Esophagus muscularis mucosa (tissue), 4 donors: ENCODE measurements at regions not wholly inside any gene's neighbourhood (a gene's known extent, or its start where the extent isn't known, plus 50 kb on each side); places are given as distances from the start of the nearest gene placed in this dataset.
A peak's percentile ranks its signal among the peaks of the same experiment; 100 is the strongest.

Experiments used
- DNase-seq: peaks from one replicate; pipeline ENCODE4 v3.0.0-alpha.2; 2017; ENCODE audit errors: extremely low spot score
- H3K27ac ChIP-seq, 4 donors: fragments of 200-600 bp; sonication (generic); replicated peaks in 1 of 4; 1 replicate in 3 of 4; 2 replicates in 1 of 4; pipeline ENCODE4 v1.5.1; 2016 to 2019; ENCODE audit warnings: mild to moderate bottlenecking in 1 of 4
- H3K27me3 ChIP-seq, 4 donors: fragments of 200-600 bp; sonication (generic); one replicate each; pipeline versions ENCODE4 v1.5.1 to v1.6.0; 2016 to 2019
- H3K36me3 ChIP-seq, 4 donors: fragments of 200-600 bp; sonication (generic); one replicate each; pipeline ENCODE4 v1.5.1; 2016 to 2019
- H3K4me1 ChIP-seq, 4 donors: fragments of 200-600 bp; sonication (generic); one replicate each; pipeline ENCODE4 v1.5.1; 2016 to 2019
- H3K4me3 ChIP-seq, 4 donors: fragments of 200-600 bp; sonication (generic); 1 replicate in 2 of 4; 2 replicates in 2 of 4; pipeline ENCODE4 v1.5.1; 2016 to 2019; ENCODE audit warnings: mild to moderate bottlenecking in 4 of 4, moderate library complexity in 1 of 4
- H3K9me3 ChIP-seq, 4 donors: fragments of 200-600 bp; sonication (generic); 1 replicate in 3 of 4; 2 replicates in 1 of 4; pipeline ENCODE4 v1.5.1; 2016 to 2019
- CTCF ChIP-seq, 3 experiments: fragments of 200-600 bp in 2 of 3; fragments of 450-650 bp in 1 of 3; sonication (generic) in 2 of 3; IDR thresholded peaks; one replicate each; pipeline ENCODE4 v1.5.1; 2017 to 2019; ENCODE audit warnings: antibody characterized with exemption in 3 of 3, mild to moderate bottlenecking in 2 of 3, moderate library complexity in 1 of 3
- EP300 ChIP-seq: sonication (generic); formaldehyde crosslinking; IDR thresholded peaks from one replicate; pipeline ENCODE4 v1.6.1; 2017; ENCODE audit warnings: antibody characterized with exemption
- POLR2A ChIP-seq: fragments of 450-650 bp; IDR thresholded peaks from one replicate; pipeline ENCODE4 v1.6.1; 2017; ENCODE audit warnings: antibody characterized with exemption, moderate library complexity, mild to moderate bottlenecking, low read depth
- POLR2AphosphoS5 ChIP-seq, 2 donors: sonication (generic); formaldehyde crosslinking; IDR thresholded peaks; one replicate each; pipeline ENCODE4 v1.6.1; 2017; ENCODE audit warnings: antibody characterized with exemption in 2 of 2
- WGBS: methylation state at CpG from one replicate; pipeline ENCODE4 v1.1.5; 2018; 5-methylcytosine and 5-hydroxymethylcytosine counted together
- intact Hi-C: fragments of 100-400 bp; cut with DNase I; formaldehyde crosslinking; loops from one replicate; pipeline ENCODE4 v1.15.1; 2023

- peaks cover 0 to 8% (median 2%) of the 10 kb centered on the region in 4 donors for H3K9me3 ChIP-seq
- WGBS: 92% methylated on average over 2 of the region's 2 CpGs
- no peak overlapping the region for H3K4me3 ChIP-seq
- intact Hi-C loops: no loop called here
- no peaks in the 10 kb centered on the region for H3K27me3 ChIP-seq
- no peak overlapping the region for H3K27ac ChIP-seq
- H3K36me3 ChIP-seq: no peaks in the 10 kb centered on the region
- no peaks in the 10 kb centered on the region for H3K4me1 ChIP-seq
- TF ChIP-seq CTCF (IDR thresholded peaks at IDR 0.05): no peak
- no peak for TF ChIP-seq POLR2A
- no peak for TF ChIP-seq EP300
- TF ChIP-seq POLR2AphosphoS5 (IDR thresholded peaks at IDR 0.05): no peak
- peak; percentile 45 for DNase-seq
Observed at GRCh38 chr5:159602434-159602833, 272.1 kb upstream of the IL12B start.

- intact Hi-C loops: no loop called here
- DNase-seq: peak; percentile 82
- Histone ChIP-seq H3K4me3 (no peak overlapping the region), H3K4me1 (no peaks in the 10 kb centered on the region), H3K36me3 (no peaks in the 10 kb centered on the region), H3K27me3 (no peaks in the 10 kb centered on the region), H3K9me3 (peaks cover 0 to 8% (median 2%) of the 10 kb centered on the region in 4 donors), H3K27ac (no peak overlapping the region)
- 47% methylated on average over 3 of the region's 3 CpGs for WGBS
- TF ChIP-seq POLR2A: no peak
- no peak for TF ChIP-seq EP300
- no peak for TF ChIP-seq POLR2AphosphoS5 (IDR thresholded peaks at IDR 0.05)
- no peak for TF ChIP-seq CTCF (IDR thresholded peaks at IDR 0.05)
Observed at GRCh38 chr5:159605585-159605984, 275.3 kb upstream of the IL12B start.

DNA sequence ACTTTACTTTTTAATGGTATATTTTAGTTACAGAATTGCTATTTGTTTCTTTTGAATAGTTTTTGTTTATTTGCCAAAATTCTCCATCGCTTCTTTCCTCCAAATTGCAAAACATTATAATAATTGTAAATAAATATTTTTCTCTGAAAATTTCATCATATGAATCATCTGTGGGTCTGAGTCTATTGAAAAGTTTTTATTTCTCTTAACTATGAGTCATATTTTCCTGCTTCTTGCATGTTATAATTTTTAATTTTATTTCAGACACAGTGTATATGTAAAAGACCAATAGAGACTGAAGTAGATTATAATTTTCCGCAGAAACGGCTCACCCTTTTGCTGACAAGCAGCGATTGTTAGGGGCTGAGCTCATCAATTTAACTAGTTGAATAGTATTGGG lies 279.1 kb upstream of the IL12B start:
- intact Hi-C loops: no loop called here
- no peak for TF ChIP-seq POLR2A
- TF ChIP-seq POLR2AphosphoS5 (IDR thresholded peaks at IDR 0.05): no peak
- no peak for TF ChIP-seq EP300
- no peak for TF ChIP-seq CTCF (IDR thresholded peaks at IDR 0.05)
- H3K27ac ChIP-seq: no peak overlapping the region
- no peak for DNase-seq
- WGBS: 84% methylated on average over 4 of the region's 4 CpGs
- H3K9me3 ChIP-seq: peaks cover 0 to 5% (median 0%) of the 10 kb centered on the region in 4 donors
- no peaks in the 10 kb centered on the region for H3K36me3 ChIP-seq
- H3K27me3 ChIP-seq: no peaks in the 10 kb centered on the region
- no peaks in the 10 kb centered on the region for H3K4me1 ChIP-seq
- no peak overlapping the region for H3K4me3 ChIP-seq

GRCh38 chr5:159610966-159611579 lies 280.8 kb upstream of the IL12B start:
- intact Hi-C loops: no loop called here
- DNase-seq: peak; percentile 0
- no peaks in the 10 kb centered on the region for H3K36me3 ChIP-seq
- 100% methylated on average over 2 of the region's 2 CpGs for WGBS
- no peak for TF ChIP-seq CTCF (IDR thresholded peaks at IDR 0.05)
- no peak for TF ChIP-seq EP300
- TF ChIP-seq POLR2A: no peak
- no peak for TF ChIP-seq POLR2AphosphoS5 (IDR thresholded peaks at IDR 0.05)
- H3K27ac ChIP-seq: no peak overlapping the region
- no peaks in the 10 kb centered on the region for H3K27me3 ChIP-seq
- H3K9me3 ChIP-seq: peaks cover 0 to 5% (median 0%) of the 10 kb centered on the region in 4 donors
- H3K4me3 ChIP-seq: no peak overlapping the region
- no peaks in the 10 kb centered on the region for H3K4me1 ChIP-seq

- Histone ChIP-seq H3K36me3 (no peaks in the 10 kb centered on the region), H3K4me1 (peaks cover 0 to 3% (median 0%) of the 10 kb centered on the region in 4 donors), H3K9me3 (peaks cover 0 to 5% (median 0%) of the 10 kb centered on the region in 4 donors), H3K4me3 (no peak overlapping the region), H3K27me3 (no peaks in the 10 kb centered on the region), H3K27ac (no peak overlapping the region)
- intact Hi-C loops: no loop called here
- DNase-seq: no peak
- 25% methylated on average over 2 of the region's 2 CpGs for WGBS
- TF ChIP-seq EP300: no peak
- TF ChIP-seq CTCF (IDR thresholded peaks at IDR 0.05): no peak
- no peak for TF ChIP-seq POLR2AphosphoS5 (IDR thresholded peaks at IDR 0.05)
- TF ChIP-seq POLR2A: no peak
Observed at GRCh38 chr5:159616952-159617351, 286.7 kb upstream of the IL12B start.
